HG02798 (cell line): ENCODE measurements at regions not wholly inside any gene's neighbourhood (a gene's known extent, or its start where the extent isn't known, plus 50 kb on each side); places are given as distances from the start of the nearest gene placed in this dataset.
"Not testable (repeated sequence)": the region's sequence is repeated elsewhere in the genome, so short reads cannot be mapped to it uniquely, and the experiment has no call there.

Experiments used
- ATAC-seq: cut with Tn5 transposase; IDR thresholded peaks from one replicate; pipeline ENCODE4 v1.9.1; 2021; ENCODE audit warnings: mild to moderate bottlenecking; ENCODE audit not compliant: unreplicated experiment, poor library complexity

GRCh38 chr9:7490317-7491108 is 309.1 kb downstream of the DMAC1 start:
- ATAC-seq, result no peak

GRCh38 chr9:7489036-7489435 is 310.5 kb downstream of the DMAC1 start:
- ATAC-seq, result no peak

DNA sequence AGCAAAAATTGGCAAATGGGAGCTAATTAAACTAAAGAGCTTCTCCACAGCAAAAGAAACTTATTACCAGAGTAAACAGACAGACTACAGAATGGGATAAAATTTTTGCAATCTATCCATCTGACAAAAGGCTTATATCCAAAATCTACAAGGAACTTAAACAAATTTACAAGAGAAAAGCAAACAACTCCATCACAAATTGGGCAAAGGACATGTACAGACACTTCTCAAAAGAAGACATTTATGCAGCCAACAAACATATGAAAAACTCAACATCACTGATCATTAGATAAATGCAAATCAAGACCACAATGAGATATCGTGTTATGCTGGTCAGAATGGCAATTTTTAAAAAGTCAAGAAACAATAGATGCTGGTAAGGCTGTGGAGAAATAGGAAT is 315.6 kb downstream of the DMAC1 start:
- not testable (repeated sequence) for ATAC-seq

- ATAC-seq, result no peak
Observed at GRCh38 chr9:7481570-7481969, 318.0 kb downstream of the DMAC1 start.

DNA sequence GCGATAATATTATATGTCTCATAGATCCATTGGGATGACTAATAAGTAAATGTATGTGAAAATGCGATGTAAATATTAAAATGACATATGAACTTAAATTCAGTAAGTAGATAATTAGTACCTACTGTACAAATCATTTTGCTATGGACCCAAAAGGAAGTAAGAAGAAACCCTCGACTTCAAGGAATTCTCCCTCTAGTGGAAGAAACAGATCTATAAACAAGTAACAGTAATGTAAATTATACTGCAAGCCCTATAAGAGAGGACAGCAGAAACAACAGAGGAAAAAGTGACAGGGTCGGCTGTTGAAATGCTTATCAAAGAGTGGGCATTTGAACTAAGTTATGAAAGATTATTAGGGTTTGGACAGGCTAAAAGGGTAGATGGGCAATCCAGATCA is 320.3 kb downstream of the DMAC1 start:
- ATAC-seq, result no peak

- no peak for ATAC-seq
Observed at GRCh38 chr9:7478646-7479045, 320.9 kb downstream of the DMAC1 start.

- no peak for ATAC-seq
Observed at GRCh38 chr9:7467186-7467585, 332.4 kb downstream of the DMAC1 start.

DNA sequence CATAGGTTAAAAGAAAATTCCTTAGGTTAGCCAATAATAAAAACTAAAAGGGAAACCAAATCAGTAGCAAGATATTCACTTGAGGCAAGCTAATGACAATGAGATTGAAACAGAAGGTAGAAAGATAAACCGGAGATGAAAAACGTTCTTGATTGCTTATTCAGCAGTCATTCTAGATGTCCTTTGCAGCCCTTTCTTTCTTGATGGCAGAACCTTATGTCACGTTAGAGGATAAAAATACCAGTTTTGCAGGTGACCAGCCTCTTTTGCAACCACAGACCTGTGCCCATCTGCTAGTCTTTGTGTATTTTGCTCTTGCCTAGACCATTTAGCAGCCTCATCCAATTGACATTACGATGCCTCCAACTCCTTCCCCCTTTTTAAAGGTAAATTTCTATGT is 337.8 kb downstream of the DMAC1 start:
- ATAC-seq, result no peak

- ATAC-seq, result no peak
Observed at GRCh38 chr9:7456793-7457530, 342.6 kb downstream of the DMAC1 start.

DNA sequence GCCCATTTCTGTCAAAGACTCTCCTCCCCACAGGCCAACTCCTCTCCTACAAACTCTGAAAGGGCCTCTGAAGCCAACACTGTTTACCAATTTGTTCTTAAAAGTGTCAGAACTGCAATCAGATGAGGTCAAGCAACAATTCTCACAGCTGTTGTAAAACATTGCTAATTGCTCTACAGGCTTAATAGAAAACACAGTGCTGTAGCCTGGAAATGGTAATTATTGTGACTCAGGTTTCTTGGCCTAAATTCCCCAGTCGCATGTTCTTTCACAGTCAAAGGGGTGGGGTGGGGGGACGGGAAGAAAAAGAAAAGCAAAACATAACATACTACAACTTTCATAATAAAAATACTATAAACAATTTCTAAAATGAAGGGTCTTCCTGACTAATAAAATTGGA is 343.2 kb downstream of the DMAC1 start:
- no peak for ATAC-seq

DNA sequence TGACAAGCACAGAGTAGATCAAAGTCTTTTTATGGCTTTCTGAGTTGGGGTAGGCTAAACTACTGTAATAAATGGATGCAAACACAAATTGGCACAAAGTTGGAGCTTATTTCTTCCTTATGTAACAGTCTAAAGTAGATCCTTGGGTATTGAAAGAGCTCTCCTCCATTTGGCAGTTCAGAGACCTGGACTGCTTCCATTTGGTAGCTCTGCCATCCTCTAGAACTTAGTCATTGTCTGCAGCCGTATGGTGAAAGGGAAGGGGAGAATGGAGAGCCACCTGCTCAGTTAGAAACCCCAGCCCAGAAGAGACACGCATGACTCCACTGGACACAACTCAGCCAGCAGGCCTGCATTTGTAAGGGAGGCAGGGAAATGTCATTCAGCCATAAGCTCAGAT is 345.0 kb downstream of the DMAC1 start:
- ATAC-seq, result no peak

DNA sequence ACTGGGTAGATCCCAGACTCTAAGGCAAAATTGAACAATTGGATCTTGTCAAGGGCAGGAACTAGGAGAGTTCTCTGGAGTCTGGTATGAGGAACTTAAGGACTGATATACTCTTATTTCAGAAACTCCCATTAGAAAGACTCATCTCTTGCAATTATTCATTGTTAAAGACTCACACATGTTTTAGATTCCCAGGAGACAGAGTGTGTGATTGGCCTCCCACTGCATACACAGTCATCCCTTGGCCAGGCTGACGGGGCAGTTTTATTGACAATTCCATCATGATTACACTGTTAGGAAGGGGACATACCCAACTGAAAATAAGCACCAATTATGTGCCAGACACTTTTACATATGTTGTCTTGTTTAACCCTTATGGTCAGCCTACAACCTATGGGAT is 347.2 kb downstream of the DMAC1 start:
- no peak for ATAC-seq

- ATAC-seq, result no peak
Observed at GRCh38 chr9:7451062-7451461, 348.5 kb downstream of the DMAC1 start.

DNA sequence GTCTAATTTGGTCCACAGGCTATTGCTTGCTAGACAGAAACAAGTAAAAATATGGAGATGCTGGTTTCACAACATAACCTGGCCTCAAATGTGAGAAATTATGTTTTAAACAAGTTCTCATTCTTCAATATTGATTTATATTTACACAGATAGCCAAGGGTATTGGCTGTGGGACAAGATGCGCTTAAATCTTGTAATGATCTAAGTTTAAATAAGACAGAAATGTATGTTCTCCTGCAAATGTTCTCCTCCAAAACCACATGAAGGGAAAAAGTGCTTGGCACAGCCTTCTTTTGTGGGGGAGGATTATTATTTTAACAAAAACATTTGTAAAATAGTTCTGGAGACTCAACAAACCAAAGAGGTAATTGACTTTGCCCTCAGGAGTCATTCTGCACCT is 356.0 kb downstream of the DMAC1 start:
- ATAC-seq, result no peak

- no peak for ATAC-seq
Observed at GRCh38 chr9:7439355-7439995, 360.1 kb downstream of the DMAC1 start.

- ATAC-seq, result no peak
Observed at GRCh38 chr9:7436754-7437153, 362.8 kb downstream of the DMAC1 start.

DNA sequence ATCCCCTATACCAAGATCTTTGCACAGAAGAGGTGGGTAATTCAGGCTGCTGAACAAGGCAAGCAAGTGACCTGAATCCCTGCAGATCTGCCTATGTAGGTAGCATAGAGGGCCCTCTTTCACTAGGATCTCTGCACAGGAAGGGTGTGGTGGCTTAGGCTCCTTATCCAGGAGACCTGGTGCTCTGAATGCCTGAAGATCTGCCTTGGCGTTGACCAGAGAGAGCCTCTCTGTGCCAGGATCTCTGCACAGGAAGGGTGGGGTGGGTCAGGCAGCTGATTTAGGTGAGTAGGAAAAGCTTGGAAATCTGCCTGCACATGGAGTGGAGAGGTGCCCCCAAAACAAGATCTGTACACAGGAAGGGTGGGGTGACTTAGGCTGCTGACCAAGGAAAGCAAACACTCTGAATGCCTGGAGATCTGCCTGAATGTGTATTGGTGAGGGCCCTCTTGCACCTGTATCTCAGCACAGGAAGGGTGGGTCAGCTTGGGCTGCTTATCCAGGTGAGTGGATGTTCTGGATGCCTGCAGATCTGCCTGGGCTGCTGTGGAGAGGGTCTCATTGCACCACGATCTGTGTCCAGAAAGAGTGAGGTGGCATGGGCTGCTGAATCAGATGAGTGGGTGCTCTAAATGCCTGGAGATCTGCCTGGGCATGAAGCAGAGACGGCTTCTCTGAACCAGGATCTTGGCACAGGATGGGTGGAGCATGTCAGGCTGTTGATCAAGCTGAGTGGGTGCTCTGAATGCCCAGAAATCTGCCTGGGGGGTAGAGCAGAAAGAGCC is 365.9 kb downstream of the DMAC1 start:
- no peak for ATAC-seq

- no peak for ATAC-seq
Observed at GRCh38 chr9:7432989-7433388, 366.6 kb downstream of the DMAC1 start.

DNA sequence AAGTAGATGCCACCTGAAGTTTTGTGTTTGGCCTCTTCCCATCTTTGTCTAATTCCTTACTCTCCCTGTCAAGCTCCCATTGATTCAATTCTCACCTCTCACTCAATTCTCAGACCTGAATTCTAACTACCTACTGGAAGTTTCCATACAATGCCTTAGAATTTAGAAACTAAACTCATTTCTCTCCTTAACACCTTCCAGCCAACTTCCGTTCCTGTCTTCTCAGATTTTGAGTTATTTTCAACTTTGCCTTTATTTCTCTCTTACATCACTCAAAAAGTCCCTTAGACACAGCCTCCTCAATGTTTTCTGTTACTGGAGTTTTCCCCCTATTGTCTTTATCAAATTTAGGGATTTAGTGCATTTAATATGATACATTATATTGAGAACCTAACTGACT is 382.2 kb downstream of the DMAC1 start:
- not testable (repeated sequence) for ATAC-seq

- no peak for ATAC-seq
Observed at GRCh38 chr9:7415836-7416235, 383.7 kb downstream of the DMAC1 start.

DNA sequence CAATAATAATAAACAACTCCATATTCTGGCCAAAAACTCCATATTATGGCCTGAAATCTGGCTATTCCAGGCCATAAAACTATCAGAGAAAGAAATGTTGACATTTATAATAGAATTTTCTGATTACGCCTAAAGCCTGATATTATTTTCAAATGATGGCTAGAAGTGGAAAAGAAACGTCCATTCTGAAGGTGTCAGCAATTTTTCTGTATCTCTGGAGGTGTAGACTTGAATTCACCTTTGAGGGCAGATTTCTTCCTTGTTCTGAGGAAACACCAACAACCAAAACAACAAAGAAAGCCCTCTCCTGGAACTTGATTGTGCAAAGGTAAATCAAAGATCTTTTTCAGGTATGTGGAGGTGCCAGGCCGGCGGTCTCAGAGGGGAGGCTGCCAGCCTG is 390.7 kb downstream of the DMAC1 start:
- ATAC-seq, result no peak
